K562 (cell line): ENCODE measurements at regions not wholly inside any gene's neighbourhood (a gene's known extent, or its start where the extent isn't known, plus 50 kb on each side); places are given as distances from the start of the nearest gene placed in this dataset.

ENCODE experiments used
- BHLHE40 ChIP-seq: IDR thresholded peaks from 2 replicates; pipeline ENCODE4 v1.6.1; 2011; ENCODE audit warnings: low read length, improper control_type of control experiment
- ETV6 ChIP-seq, 3 experiments: fragments of 150-350 bp in 1 of 3; sonication (generic) in 1 of 3; formaldehyde crosslinking in 1 of 3; IDR thresholded peaks; 2 replicates each; pipeline versions ENCODE4 v1.6.1 to v1.8.0; 2014 to 2022; ENCODE audit warnings: borderline replicate concordance in 2 of 3, low read depth in 2 of 3, antibody characterized with exemption in 1 of 3, low read length in 1 of 3, mild to moderate bottlenecking in 1 of 3, missing genetic modification reagents in 1 of 3
- HDAC1 ChIP-seq, 2 experiments: fragments of 450-650 bp; IDR thresholded peaks; 2 replicates each; pipeline ENCODE4 v1.6.1; 2016 to 2017; ENCODE audit warnings: inconsistent platforms in 1 of 2, mild to moderate bottlenecking in 1 of 2, moderate library complexity in 1 of 2
- HDAC2 ChIP-seq: fragments of 450-650 bp; IDR thresholded peaks from 2 replicates; pipeline ENCODE4 v1.6.1; 2016; ENCODE audit warnings: mild to moderate bottlenecking
- JUND ChIP-seq, 2 experiments: IDR thresholded peaks; 2 replicates in 1 of 2; 3 replicates in 1 of 2; pipeline ENCODE4 v1.6.1; 2011; ENCODE audit warnings: borderline replicate concordance in 2 of 2, low read depth in 2 of 2, low read length in 2 of 2, improper control_type of control experiment in 1 of 2, missing biosample characterization in 1 of 2, missing genetic modification characterization in 1 of 2, missing genetic modification reagents in 1 of 2
- LEF1 ChIP-seq: fragments of 450-650 bp; IDR thresholded peaks from 2 replicates; pipeline ENCODE4 v1.6.1; 2016; ENCODE audit warnings: mild to moderate bottlenecking
- MIER1 ChIP-seq: fragments of 450-650 bp; IDR thresholded peaks from 2 replicates; pipeline ENCODE4 v1.6.1; 2016; ENCODE audit warnings: antibody characterized with exemption, mild to moderate bottlenecking, low read depth
- NFATC3 ChIP-seq: fragments of 450-650 bp; IDR thresholded peaks from 2 replicates; pipeline ENCODE4 v1.6.1; 2017; ENCODE audit warnings: mild to moderate bottlenecking
- POLR2A ChIP-seq: fragments of 450-650 bp; conservative IDR thresholded peaks from 2 replicates; pipeline ENCODE4 v1.6.1; 2016
- RFX5 ChIP-seq: IDR thresholded peaks from 2 replicates; pipeline ENCODE4 v1.6.1; 2011; ENCODE audit warnings: low read depth, mild to moderate bottlenecking, improper control_type of control experiment, low read length
- ZFP30 ChIP-seq: fragments of 250-450 bp; sonication (Bioruptor Pico); IDR thresholded peaks from 2 replicates; pipeline ENCODE4 v1.8.0; 2022; ENCODE audit warnings: moderate library complexity, mild to moderate bottlenecking, inconsistent platforms, borderline replicate concordance
- ZNF274 ChIP-seq: IDR thresholded peaks from 2 replicates; pipeline ENCODE4 v1.6.1; 2011; ENCODE audit warnings: low read depth, mild to moderate bottlenecking, low read length, moderate library complexity, borderline replicate concordance
- ZNF282 ChIP-seq: sonication (generic); formaldehyde crosslinking; IDR thresholded peaks from 2 replicates; pipeline ENCODE4 v1.8.1; 2023; ENCODE audit warnings: missing genetic modification reagents

GRCh38 chr12:93006471-93007208, 77.5 kb upstream of the EEA1 start:
- no peak for TF ChIP-seq BHLHE40
- TF ChIP-seq POLR2A, result no peak
- no peak for TF ChIP-seq JUND (IDR thresholded peaks at IDR 0.05; ENCODE audit: borderline replicate concordance, low read depth, low read length)
- no peak for TF ChIP-seq JUND (tag; IDR thresholded peaks at IDR 0.05; ENCODE audit: borderline replicate concordance, low read depth, low read length)
- TF ChIP-seq ZFP30, result no peak
- no peak for TF ChIP-seq ZNF282
- no peak for TF ChIP-seq ETV6 (IDR thresholded peaks at IDR 0.05; ENCODE audit: borderline replicate concordance in 1 of 2, low read depth in 2 of 2, low read length in 1 of 2)
- no peak for TF ChIP-seq ETV6 (CRISPR knock-in tag; IDR thresholded peaks at IDR 0.05; ENCODE audit: borderline replicate concordance)
- no peak for TF ChIP-seq HDAC2
- no peak for TF ChIP-seq NFATC3
- no peak for TF ChIP-seq LEF1
- no peak for TF ChIP-seq ZNF274
- no peak for TF ChIP-seq RFX5
- no peak for TF ChIP-seq HDAC1 (IDR thresholded peaks at IDR 0.05)
- TF ChIP-seq MIER1, result no peak
